Suprapubic skin (tissue), 4 donors: ENCODE measurements at regions not wholly inside any gene's neighbourhood (a gene's known extent, or its start where the extent isn't known, plus 50 kb on each side); places are given as distances from the start of the nearest gene placed in this dataset.

Experiments
- DNase-seq, 2 donors: peaks; one replicate each; pipeline ENCODE4 v3.0.0-alpha.2; 2019; ENCODE audit warnings: low spot score in 2 of 2
- H3K27ac ChIP-seq: fragments of 200-600 bp; sonication (generic); one replicate; pipeline ENCODE4 v1.5.1; 2019
- H3K27me3 ChIP-seq: fragments of 200-600 bp; sonication (generic); one replicate; pipeline ENCODE4 v1.5.1; 2019
- H3K36me3 ChIP-seq: fragments of 200-600 bp; sonication (generic); one replicate; pipeline ENCODE4 v1.5.1; 2019
- H3K4me1 ChIP-seq: fragments of 200-600 bp; sonication (generic); one replicate; pipeline ENCODE4 v1.5.1; 2019
- H3K4me3 ChIP-seq: fragments of 200-600 bp; sonication (generic); one replicate; pipeline ENCODE4 v1.5.1; 2019; ENCODE audit warnings: mild to moderate bottlenecking
- H3K9me3 ChIP-seq: fragments of 200-600 bp; sonication (generic); one replicate; pipeline ENCODE4 v1.5.1; 2019
- EP300 ChIP-seq: sonication (generic); formaldehyde crosslinking; IDR thresholded peaks from one replicate; pipeline ENCODE4 v1.6.1; 2017; ENCODE audit warnings: antibody characterized with exemption
- POLR2A ChIP-seq, 2 donors: fragments of 450-650 bp; IDR thresholded peaks; one replicate each; pipeline ENCODE4 v1.6.1; 2017; ENCODE audit warnings: antibody characterized with exemption in 2 of 2, mild to moderate bottlenecking in 2 of 2, moderate library complexity in 2 of 2
- POLR2AphosphoS5 ChIP-seq, 3 donors: sonication (generic); formaldehyde crosslinking; IDR thresholded peaks; one replicate each; pipeline ENCODE4 v1.6.1; 2017; ENCODE audit warnings: antibody characterized with exemption in 3 of 3
- WGBS: methylation state at CpG from one replicate; pipeline ENCODE4 v1.1.5; 2018; 5-methylcytosine and 5-hydroxymethylcytosine counted together
- TF ChIP-seq, protein P1 (sequence below), 2 donors: fragments of 200-600 bp in 1 of 2; fragments of 450-650 bp in 1 of 2; sonication (generic) in 1 of 2; IDR thresholded peaks; one replicate each; pipeline ENCODE4 v1.5.1; 2016 to 2019; ENCODE audit warnings: antibody characterized with exemption in 2 of 2, mild to moderate bottlenecking in 1 of 2, moderate library complexity in 1 of 2

DNA sequence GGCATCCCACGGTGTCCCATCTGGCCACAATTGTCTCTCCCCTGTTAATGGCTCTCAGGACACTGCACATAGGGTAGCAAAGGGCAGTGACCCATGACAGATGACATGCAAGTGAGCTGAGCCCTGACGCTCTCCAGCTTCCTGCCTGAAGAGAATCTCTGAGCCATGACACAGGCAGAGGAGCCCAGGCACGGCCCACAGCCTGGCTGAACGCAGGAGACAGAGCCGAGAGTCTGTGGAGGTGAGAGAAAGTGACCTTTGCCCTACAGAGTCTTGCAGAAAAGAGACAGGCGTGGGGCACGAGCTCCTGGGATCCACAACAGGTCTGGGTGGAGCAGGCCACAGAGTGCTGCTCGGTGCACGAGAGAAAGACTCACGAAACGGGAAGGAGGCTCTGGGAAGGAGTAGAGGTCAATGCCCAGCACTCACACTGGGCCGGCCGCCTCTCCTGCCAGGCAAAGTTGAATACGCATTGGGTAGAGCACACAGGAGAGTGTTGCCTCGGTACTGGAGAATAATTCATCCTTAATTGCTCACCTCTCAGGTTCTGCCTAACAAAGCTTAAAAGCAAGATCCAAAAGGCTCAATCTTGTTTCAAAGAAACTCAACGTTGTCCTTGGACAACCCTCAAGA is 90.3 kb downstream of the MRPL36 start:
- H3K27me3 ChIP-seq: peaks cover 25% of the 10 kb centered on the region
- H3K27ac ChIP-seq: no peak overlapping the region
- no peak for TF ChIP-seq POLR2AphosphoS5 (IDR thresholded peaks at IDR 0.05)
- no peak for TF ChIP-seq POLR2A (IDR thresholded peaks at IDR 0.05)
- TF ChIP-seq, protein P1, sequence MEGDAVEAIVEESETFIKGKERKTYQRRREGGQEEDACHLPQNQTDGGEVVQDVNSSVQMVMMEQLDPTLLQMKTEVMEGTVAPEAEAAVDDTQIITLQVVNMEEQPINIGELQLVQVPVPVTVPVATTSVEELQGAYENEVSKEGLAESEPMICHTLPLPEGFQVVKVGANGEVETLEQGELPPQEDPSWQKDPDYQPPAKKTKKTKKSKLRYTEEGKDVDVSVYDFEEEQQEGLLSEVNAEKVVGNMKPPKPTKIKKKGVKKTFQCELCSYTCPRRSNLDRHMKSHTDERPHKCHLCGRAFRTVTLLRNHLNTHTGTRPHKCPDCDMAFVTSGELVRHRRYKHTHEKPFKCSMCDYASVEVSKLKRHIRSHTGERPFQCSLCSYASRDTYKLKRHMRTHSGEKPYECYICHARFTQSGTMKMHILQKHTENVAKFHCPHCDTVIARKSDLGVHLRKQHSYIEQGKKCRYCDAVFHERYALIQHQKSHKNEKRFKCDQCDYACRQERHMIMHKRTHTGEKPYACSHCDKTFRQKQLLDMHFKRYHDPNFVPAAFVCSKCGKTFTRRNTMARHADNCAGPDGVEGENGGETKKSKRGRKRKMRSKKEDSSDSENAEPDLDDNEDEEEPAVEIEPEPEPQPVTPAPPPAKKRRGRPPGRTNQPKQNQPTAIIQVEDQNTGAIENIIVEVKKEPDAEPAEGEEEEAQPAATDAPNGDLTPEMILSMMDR (IDR thresholded peaks at IDR 0.05): no peak
- no peak for TF ChIP-seq EP300
- 62% methylated on average over 12 of the region's 16 CpGs for WGBS
- H3K36me3 ChIP-seq: no peaks in the 10 kb centered on the region
- no peak for DNase-seq
- no peaks in the 10 kb centered on the region for H3K4me1 ChIP-seq
- H3K4me3 ChIP-seq: no peak overlapping the region
- H3K9me3 ChIP-seq: no peaks in the 10 kb centered on the region

DNA sequence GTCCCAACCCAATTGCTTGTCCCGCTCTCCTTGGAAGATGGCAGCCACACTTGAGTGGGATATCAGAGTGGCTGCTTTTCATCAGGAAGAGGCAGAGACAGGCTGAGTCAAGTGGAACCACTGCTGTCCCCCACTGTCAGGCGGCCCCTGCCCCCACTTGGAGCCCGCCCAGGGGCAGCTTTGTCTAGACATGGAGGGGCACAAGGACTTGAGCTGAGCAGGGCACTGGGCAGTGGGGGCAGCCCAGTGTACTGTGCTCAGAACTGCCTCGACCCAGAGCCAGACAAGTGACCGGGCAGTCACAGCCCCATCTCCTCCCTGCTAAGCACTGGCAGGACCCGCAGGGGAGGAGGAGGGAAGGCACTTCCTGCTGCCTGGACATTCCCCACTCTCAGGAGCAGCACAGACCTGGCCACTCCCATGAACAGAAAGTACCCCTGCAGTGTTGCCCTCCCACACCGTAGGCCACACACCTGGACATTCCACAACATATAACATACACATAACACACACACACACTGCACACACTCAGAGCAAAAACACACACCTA is 91.0 kb downstream of the MRPL36 start:
- no peak for TF ChIP-seq POLR2A (IDR thresholded peaks at IDR 0.05)
- TF ChIP-seq, protein P1 (IDR thresholded peaks at IDR 0.05): no peak
- TF ChIP-seq POLR2AphosphoS5 (IDR thresholded peaks at IDR 0.05): no peak
- TF ChIP-seq EP300: no peak
- Histone ChIP-seq H3K9me3 (no peaks in the 10 kb centered on the region), H3K4me1 (no peaks in the 10 kb centered on the region), H3K4me3 (no peak overlapping the region), H3K36me3 (no peaks in the 10 kb centered on the region), H3K27me3 (peaks cover 28% of the 10 kb centered on the region), H3K27ac (no peak overlapping the region)
- no peak for DNase-seq
- WGBS: 72% methylated on average over 5 of the region's 7 CpGs

DNA sequence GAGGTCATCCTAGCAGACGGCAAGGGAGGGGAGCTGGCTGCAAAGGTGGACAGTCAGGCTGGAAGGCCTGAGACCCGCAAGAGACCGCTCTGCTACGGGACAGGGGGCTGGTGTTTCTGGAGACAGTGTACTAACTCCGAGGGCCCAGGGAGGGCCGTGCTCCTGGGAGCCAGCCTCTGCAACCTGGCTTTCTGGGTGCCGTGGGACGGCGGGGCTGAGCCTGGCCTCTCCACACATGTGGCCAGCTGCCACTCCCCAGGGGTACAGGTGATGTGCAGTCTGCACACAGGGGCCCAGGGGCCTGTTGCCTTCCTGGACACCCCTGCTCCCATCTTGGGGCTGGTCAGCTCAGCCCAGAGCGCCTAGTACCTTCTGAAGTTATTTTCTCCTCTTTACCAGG is 92.2 kb downstream of the MRPL36 start:
- Histone ChIP-seq H3K4me3 (no peak overlapping the region), H3K4me1 (no peaks in the 10 kb centered on the region), H3K27ac (no peak overlapping the region), H3K27me3 (peaks cover 35% of the 10 kb centered on the region), H3K36me3 (no peaks in the 10 kb centered on the region), H3K9me3 (no peaks in the 10 kb centered on the region)
- TF ChIP-seq, protein P1 (IDR thresholded peaks at IDR 0.05): no peak
- no peak for TF ChIP-seq EP300
- TF ChIP-seq POLR2AphosphoS5 (IDR thresholded peaks at IDR 0.05): no peak
- no peak for TF ChIP-seq POLR2A (IDR thresholded peaks at IDR 0.05)
- 83% methylated on average over 2 of the region's 10 CpGs for WGBS
- no peak for DNase-seq

DNA sequence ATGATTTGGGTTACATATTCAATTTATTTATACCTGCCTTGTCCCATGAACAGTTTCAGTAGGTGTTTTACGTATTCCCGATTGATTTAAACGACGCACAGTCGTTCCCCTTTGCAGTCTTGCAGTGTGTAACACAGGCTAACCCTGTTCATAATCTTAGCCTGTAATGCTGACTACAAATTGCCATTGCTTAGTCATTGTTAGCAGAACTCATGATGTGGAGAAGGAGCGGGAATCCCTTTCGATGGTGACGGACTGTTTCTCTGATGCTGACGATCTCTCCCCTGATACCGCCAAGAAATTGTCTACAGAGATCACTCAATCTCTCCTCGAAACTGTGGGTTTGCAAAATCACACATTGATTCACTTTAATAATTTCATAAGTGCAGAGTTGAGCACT is 93.2 kb downstream of the MRPL36 start:
- H3K36me3 ChIP-seq: no peaks in the 10 kb centered on the region
- no peaks in the 10 kb centered on the region for H3K4me1 ChIP-seq
- H3K9me3 ChIP-seq: no peaks in the 10 kb centered on the region
- no peak for DNase-seq
- TF ChIP-seq EP300 (no peak), POLR2A (IDR thresholded peaks at IDR 0.05) (no peak), POLR2AphosphoS5 (IDR thresholded peaks at IDR 0.05) (no peak)
- TF ChIP-seq, protein P1 (IDR thresholded peaks at IDR 0.05): no peak
- H3K27ac ChIP-seq: no peak overlapping the region
- no peak overlapping the region for H3K4me3 ChIP-seq
- 89% methylated on average over 11 of the region's 11 CpGs for WGBS
- H3K27me3 ChIP-seq: peaks cover 36% of the 10 kb centered on the region

DNA sequence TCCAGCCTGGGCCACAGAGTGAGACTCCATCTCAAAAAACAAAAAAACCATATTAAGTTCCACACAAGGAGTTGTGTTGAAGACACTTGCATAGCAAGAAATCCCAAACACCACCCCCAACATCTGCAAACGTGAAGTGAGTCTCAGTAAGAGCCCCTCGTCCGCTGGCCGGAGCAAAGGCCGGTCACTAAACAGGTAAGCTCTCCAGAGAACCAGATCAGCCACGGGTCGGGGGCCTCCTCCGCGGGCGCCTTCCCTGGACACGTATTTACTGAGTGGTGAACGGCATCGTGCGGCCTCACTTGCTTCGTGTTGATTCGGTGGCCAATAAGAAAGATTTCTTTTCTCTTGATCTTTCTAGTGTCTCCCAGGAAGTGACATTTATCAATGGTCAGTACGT is 93.6 kb downstream of the MRPL36 start:
- peaks cover 39% of the 10 kb centered on the region for H3K27me3 ChIP-seq
- no peak for DNase-seq
- 92% methylated on average over 17 of the region's 17 CpGs for WGBS

More for the DNA sequence above, 93.6 kb downstream of the MRPL36 start:
- H3K27ac ChIP-seq: no peak overlapping the region
- H3K36me3 ChIP-seq: no peaks in the 10 kb centered on the region
- no peak for TF ChIP-seq POLR2A (IDR thresholded peaks at IDR 0.05)
- TF ChIP-seq POLR2AphosphoS5 (IDR thresholded peaks at IDR 0.05): no peak
- no peak for TF ChIP-seq EP300
- TF ChIP-seq, protein P1 (IDR thresholded peaks at IDR 0.05): no peak
- H3K9me3 ChIP-seq: no peaks in the 10 kb centered on the region
- no peak overlapping the region for H3K4me3 ChIP-seq
- H3K4me1 ChIP-seq: no peaks in the 10 kb centered on the region
